RWPE1 (cell line): ENCODE measurements at regions not wholly inside any gene's neighbourhood (a gene's known extent, or its start where the extent isn't known, plus 50 kb on each side); places are given as distances from the start of the nearest gene placed in this dataset.

Experiments
- CTCF ChIA-PET: fragments of 350-600 bp; sonication (Branson Sonifier 250); formaldehyde crosslinking; extraction: SDS; loops from one replicate; lab custom pipeline; 2021; lab: Yijun Ruan, JAX
- POLR2A ChIA-PET: fragments of 400-600 bp; formaldehyde crosslinking; extraction: SDS; loops from one replicate; lab custom pipeline; 2020; ENCODE audit warnings: antibody characterized with exemption; ENCODE audit not compliant: low non-redundant PET; lab: Yijun Ruan, JAX
- DNase-seq: peaks from one replicate; pipeline ENCODE4 v3.0.0; 2012; ENCODE audit warnings: low spot score
- H3K27ac ChIP-seq: fragments of 450-650 bp; 2 replicates; pipeline ENCODE4 v1.5.1; 2017
- TF ChIP-seq, protein P1 (sequence below): fragments of 450-650 bp; conservative IDR thresholded peaks from 2 replicates; pipeline ENCODE4 v1.5.1; 2017; ENCODE audit warnings: low read depth, mild to moderate bottlenecking

DNA sequence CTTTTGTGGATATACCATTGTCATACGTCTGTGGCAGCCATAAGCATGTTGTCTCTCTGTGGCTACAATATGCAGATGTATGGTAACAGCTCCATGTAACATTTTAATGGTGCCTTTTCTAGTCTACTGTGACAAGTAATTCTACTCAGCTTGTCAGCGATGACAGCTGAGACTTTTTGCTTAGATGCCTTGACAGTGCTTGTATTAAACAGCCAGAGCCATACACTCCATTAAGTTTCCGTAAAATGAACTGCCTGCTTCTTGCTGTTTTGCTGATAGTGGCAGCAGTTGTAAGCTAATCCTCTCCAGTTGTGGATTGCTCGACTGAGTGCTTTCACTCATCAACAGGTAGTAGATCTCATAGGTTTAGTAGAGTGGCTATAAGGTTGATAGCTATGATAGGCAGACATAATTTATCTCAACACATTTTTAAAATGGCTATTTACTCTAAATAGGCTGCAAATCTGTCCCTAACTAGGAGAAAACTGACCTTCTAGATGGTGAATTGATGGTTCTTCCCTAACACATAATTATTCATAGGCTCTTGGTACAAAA, 260.2 kb upstream of the NAALADL2 start:
- DNase-seq = no peak
- POLR2A ChIA-PET = no interaction called here
- H3K27ac ChIP-seq = no peak overlapping the region
- CTCF ChIA-PET = interaction anchor here (0.6 kb wide), 1 partner anchor 1315 kb away, joined by 3 read pairs; no protein-coding TSS in a partner anchor
- TF ChIP-seq, protein P1, sequence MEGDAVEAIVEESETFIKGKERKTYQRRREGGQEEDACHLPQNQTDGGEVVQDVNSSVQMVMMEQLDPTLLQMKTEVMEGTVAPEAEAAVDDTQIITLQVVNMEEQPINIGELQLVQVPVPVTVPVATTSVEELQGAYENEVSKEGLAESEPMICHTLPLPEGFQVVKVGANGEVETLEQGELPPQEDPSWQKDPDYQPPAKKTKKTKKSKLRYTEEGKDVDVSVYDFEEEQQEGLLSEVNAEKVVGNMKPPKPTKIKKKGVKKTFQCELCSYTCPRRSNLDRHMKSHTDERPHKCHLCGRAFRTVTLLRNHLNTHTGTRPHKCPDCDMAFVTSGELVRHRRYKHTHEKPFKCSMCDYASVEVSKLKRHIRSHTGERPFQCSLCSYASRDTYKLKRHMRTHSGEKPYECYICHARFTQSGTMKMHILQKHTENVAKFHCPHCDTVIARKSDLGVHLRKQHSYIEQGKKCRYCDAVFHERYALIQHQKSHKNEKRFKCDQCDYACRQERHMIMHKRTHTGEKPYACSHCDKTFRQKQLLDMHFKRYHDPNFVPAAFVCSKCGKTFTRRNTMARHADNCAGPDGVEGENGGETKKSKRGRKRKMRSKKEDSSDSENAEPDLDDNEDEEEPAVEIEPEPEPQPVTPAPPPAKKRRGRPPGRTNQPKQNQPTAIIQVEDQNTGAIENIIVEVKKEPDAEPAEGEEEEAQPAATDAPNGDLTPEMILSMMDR = no peak

GRCh38 chr3:174613173-174613572, 246.0 kb upstream of the NAALADL2 start:
- POLR2A ChIA-PET = no interaction called here
- H3K27ac ChIP-seq = no peak overlapping the region
- DNase-seq = no peak
- CTCF ChIA-PET = no interaction called here
- TF ChIP-seq, protein P1 = no peak

DNA sequence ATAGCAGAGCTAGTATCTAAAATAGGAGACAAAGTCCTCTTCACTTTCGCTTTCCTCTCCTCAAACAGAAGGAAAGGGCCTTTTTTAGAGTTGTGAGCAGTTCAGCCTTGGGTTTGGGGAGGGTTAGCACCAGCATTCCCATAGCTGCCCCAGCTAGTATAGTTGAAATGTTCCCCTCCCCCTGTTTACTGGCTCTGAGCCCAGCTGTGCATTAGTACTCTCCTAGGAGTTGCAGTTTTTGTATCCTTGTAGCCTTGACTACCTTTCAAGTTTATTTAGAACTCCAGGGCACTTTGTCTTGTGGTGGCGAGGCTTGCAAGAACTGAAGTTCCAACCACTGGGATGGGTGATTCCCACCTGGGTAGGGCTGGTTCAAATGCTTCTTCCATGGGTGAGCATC, 245.1 kb upstream of the NAALADL2 start:
- TF ChIP-seq, protein P1 = no peak
- CTCF ChIA-PET = no interaction called here
- POLR2A ChIA-PET = no interaction called here
- DNase-seq = no peak
- H3K27ac ChIP-seq = no peak overlapping the region

DNA sequence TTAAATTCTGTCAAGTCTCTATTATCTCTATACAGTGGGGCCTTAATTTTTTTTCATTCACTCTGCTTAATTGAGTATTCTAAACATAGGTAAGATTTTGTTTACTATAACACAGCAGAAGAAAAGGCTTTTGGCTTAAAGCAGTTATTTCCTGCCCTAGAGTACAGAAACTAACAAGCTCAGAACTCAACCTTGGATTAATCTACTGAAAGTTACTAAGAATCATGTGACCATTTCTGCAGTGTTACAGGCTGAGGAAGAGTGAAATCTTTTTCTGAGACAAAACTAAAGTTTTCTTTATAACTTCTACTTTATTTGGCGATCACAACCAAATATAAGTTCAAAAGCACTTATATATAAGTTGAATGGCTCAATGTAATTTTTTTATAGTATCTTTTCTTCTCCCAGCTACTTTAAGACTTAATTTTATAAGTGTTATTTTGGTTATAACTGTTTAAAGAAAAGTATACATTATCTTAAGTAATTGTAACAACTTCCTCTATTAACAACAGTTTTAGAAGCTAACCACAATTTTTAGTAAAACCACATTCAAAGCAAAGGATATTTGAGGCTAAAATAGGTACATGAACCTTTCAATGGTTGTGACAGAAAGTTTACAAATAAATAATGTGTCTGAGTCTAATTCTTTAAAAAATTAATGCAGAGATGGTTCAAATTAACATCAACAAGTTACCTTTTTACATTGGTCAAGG, 240.6 kb upstream of the NAALADL2 start:
- TF ChIP-seq, protein P1 = no peak
- H3K27ac ChIP-seq = no peak overlapping the region
- ChIA-PET CTCF (no interaction called here), POLR2A (no interaction called here)
- DNase-seq = no peak

- POLR2A ChIA-PET = no interaction called here
- no peak overlapping the region for H3K27ac ChIP-seq
- TF ChIP-seq, protein P1 = no peak
- CTCF ChIA-PET = no interaction called here
- DNase-seq = no peak
Measured at GRCh38 chr3:174619239-174619638, 239.9 kb upstream of the NAALADL2 start.

DNA sequence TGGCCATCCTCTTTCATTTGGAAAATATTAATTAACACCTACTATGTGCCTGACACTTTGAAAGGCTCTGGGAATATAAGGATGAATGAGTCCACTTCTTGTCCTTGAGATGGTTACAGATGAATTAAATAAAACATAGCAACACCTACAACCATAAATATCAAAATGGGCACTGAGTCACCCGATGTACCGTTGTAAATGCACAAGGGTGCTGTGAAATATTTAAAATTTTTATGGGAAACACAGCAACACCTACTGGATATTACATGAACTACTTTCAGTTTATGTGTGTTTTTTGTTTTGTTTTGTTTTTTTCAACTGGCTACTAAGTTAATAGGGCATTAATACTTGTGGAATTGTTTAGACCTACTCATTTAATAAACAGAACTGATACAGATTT, 239.0 kb upstream of the NAALADL2 start:
- peak; percentile 1 for DNase-seq
- ChIA-PET POLR2A (no interaction called here), CTCF (no interaction called here)
- no peak overlapping the region for H3K27ac ChIP-seq
- TF ChIP-seq, protein P1 = 0 out of 2 replicates have a peak, but pooled peaks have one; percentile 10
